Lung microvascular endothelial cell (primary cell): ENCODE measurements at regions not wholly inside any gene's neighbourhood (a gene's known extent, or its start where the extent isn't known, plus 50 kb on each side); places are given as distances from the start of the nearest gene placed in this dataset.

ENCODE experiments used
- DNase-seq, 2 donors: peaks; one replicate each; pipeline versions ENCODE4 v3.0.0 to v3.0.0-alpha.2; 2010; ENCODE audit warnings: low read depth in 2 of 2

DNA sequence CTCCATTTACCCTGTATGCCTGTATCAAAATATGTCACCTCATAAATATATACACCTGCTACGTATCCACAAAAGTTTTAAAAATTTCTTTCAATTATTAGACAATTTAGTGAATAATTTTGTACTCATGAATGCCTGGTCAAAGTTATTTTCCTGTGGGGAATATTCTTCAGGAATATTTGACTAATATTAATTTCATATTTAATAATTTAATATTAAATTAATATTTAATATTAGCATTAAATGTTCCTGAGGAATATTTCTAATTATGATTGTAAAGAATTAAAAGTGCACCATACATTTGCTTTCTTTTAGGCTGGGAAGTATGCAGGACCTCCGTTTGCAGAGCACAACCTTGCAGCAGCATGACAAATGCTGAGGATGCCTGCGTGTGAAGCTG, 422.7 kb downstream of the C3orf38 start:
- DNase-seq = no peak

DNA sequence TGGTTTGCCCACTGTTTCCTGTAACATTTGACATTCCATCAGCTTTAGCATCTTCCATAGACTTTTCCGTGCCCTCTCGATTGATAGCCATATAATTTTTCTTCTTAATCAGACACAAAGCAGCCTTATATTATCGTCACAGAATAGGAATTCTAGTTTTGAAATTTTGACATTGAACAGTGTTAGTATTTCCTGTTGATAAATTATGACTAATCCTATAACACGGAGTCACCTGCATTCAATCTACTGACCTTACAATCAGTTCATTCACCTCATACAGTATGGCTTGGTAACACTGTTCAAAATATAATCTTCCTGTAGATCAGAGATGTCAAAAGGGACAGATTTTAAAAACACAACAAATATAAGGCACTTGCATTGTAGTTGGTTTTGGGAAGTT, 423.7 kb downstream of the C3orf38 start:
- no peak for DNase-seq

DNA sequence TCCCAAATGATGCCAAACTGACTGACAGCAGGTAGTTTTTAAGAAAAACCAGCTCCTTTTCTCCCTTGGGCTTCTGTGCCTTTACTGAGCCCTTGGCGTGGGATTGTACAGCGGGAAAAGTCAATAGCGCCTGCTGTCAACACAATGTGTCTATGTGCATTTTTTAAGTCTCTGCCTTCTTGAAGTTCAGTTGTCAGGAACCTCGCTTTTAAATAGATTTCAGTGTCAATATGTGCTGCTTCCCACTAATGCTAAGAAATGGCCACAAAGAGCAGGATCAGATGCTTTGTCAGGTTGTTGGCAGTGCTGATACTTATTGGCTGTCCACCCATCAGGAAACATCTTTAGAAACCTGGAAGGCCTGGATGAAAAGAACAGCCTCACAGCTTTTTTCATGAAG, 424.4 kb downstream of the C3orf38 start:
- no peak for DNase-seq

DNA sequence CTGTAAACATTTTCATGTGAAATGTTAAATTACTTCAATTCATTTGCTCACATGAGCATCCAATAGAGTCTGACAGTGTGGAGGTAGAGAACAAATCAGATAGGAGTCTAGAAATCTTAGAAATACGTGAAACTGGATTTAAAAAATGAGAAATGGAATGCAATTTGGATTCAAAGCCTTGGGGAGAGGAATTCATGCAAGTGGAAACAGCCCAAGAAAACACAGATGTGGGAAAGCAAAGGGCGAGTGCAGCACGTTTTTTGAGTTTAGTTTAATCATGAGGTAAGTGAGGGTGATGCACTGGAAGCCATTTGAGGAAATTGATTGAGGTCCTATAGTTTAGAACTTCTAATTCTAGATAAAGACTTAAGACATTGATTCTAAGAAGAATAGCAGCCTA, 434.7 kb downstream of the C3orf38 start:
- no peak for DNase-seq

DNA sequence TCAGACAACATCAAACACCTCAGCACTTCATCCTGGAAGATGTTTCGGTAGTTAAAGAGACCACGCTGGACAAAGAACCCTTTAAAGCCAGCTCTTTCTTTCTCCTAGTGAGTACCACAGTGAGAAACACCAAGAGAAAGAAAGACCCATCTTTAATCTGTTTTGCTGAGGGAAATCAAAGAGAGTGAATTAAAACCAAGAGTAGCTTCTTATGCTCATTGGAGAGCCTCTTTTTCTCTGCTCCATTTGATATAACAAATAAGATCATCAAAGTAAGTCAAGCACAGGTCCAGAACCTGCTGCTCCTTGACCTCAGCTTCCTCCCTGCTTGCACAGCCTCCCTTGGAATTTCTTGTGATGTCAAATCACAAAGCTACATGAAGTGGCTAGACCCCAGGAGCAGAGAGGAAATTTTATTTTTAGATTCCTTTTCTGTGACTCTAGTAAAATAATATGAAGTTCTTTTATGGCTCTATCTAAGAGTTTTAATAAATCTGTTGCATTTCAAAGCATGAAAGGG, 436.4 kb downstream of the C3orf38 start:
- DNase-seq = no peak

DNA sequence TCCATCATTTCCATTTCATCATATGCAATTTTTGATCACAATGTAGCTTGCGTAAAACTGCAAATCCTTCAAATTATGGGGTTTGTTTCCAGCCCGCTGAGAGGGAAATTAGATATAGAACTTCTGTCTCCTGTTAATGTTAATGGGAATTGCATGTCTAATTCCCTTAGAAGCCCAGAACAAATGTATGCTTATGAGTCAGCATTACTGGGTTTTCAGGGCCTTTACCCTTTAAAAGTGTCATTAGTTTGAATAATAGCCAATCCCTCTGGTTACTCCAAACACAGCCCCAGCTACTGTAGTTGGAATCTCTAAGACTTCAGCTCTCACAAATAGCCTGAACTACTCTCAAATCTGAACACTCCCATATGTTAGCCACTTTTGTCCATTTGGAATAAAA, 439.4 kb downstream of the C3orf38 start:
- no peak for DNase-seq

DNA sequence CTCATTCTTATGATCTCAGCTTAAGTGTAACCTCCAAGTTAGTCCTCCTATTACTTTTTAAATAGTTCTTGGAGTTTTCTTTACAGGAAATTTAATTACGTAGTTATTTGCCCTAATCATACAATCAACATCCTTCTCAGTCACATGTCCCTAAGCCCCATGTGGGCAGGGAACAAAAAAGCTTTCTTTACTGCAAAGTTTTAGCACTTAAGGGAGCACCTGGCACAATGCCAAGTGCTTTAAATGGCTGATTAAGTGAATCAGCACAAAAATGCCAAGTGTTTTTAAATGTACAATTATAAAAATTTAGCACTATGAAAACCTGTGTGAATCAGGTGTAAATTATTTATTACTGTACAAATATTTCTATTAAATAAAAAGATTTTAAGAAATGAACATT, 445.3 kb downstream of the C3orf38 start:
- DNase-seq = no peak

DNA sequence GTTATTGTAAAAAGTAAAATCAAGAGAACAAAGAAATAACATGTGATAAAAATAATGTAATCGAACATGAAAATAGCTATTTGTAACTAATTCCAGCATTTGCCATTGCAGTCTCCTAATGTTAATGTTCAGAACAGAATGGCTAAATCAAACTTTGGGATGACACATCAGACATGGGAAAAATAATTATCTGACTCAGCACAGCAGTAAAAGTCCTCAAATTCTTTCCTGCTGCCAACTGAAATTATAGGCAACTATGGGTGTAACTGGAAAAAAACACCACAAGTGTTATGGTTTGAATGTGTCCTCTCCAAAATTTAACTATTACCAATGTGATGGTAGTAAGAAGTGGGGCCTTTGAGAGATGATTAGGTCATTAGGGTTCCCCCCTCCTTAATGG, 446.7 kb downstream of the C3orf38 start:
- no peak for DNase-seq

DNA sequence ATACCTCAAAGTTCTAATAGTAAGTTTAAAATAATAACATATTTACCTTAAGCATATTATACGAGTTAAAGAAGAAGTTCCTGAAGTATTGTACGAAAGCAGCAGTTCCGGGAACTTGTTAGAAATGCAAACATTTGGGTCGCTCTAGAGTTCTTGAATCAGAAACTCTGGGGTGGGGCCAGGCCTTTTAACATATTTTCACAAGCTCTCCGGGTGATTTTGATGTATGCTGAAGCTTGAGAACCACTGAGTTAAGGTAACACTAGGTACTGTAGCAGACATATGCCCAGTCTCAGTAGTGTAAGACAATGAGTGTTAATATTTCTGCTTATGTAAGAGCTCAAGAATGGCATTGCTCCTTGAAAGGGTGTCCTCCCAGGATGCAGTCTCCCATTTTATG, 461.1 kb downstream of the C3orf38 start:
- DNase-seq = no peak

DNA sequence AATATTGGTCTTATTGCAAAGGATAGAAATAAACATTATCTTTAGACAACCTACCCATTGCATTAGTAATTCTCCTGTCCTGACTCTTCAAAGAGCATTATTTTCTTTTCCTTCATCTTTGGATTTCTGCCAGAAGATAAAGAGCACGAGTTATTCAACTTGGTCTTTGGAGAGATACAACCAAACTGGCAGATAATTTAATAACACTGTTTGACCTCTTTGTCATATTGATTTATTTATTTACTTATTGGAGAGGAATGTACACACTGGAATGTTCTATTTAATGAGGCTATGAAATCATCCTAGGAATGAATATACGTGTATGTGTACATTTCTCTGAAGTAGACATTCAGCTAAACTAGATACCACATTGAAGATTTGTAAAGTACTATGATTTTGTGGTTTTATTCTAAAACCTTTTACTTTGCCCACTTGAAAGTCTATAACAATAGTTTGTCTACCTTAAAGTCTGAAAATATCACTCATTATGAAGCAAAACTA, 462.1 kb downstream of the C3orf38 start:
- DNase-seq = no peak

DNA sequence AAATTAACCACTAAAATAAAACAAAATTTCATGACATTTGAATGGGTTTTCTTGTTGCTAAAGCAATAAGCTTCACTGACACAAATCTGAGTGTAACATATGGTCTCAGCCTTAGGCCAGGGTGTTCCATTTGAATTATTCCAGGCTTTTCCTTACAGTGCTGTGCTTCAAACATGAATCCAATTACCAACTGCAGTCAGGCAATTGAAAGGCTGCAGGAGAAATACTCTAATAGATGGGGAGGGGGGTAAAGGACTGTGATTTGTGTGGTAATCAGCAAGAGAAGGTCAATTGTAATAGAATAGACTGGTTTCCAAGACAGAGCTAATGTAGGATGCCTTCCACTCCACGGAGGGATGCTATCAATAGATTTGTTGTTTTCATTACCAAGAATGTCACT, 466.7 kb downstream of the C3orf38 start:
- no peak for DNase-seq

DNA sequence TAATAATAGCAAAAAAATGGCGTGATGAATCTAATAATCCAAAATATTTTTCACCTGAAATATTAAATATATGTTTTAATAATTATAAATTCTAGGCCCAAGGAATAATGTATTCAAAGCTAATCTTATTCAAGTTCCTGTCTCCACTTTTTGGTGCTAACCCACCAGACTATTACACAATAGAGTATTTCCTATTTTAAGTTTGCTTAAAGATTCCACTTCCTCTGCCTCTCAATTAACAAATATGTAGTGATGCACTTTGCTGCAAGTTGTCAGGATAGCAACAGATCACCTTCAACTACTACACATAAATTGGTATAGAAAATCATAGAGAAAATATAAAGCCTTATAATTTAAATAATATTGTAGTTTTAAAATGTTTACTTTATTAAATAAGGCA, 467.5 kb downstream of the C3orf38 start:
- DNase-seq = no peak

DNA sequence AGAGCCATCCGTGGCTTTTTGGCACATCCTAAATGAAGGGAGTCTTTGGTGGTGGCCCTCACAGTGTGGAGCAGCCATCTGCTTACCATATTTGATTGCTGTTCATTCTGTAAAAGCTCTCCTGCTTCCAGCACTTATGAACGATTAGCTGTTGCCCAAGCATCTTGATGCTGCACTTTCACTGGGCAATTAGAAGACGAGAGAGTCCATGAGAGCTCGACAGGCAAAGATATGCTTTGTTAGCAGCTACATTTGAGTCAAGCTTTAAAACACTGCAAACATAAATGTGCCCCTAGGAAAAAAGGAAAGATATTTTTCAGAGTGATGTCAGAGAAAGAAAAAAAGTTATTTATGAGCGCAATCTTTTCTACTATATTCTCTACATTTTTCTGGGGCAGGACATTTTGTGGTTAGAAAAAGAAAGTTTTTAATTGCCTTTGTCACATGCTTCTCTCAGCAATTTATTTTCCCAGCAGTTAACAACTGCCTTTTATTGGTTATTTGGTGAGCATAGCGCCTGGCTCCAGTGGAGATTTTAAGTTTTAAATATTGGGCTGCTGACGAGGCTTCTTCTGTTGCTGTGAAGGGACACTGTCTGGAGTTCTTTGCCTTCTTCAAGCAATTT, 468.4 kb downstream of the C3orf38 start:
- DNase-seq = no peak

DNA sequence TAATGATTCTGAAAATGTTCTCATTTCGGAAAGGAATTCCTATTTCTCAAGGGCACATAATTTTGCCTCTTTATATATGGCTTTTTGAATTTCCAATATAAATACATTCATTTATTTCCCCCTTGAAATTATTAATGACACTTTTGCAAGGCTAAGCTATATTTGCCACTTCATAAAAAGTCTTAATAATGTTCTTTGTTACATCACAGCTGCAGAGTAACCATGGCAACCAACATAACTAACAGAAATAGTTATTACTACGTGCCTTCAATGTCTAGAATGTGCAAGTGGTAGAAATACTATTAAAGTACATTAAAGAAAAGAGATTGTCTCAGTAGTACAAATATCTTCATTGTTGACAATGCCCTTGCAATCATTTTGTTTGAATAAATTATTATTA, 471.8 kb downstream of the C3orf38 start:
- DNase-seq = no peak

DNA sequence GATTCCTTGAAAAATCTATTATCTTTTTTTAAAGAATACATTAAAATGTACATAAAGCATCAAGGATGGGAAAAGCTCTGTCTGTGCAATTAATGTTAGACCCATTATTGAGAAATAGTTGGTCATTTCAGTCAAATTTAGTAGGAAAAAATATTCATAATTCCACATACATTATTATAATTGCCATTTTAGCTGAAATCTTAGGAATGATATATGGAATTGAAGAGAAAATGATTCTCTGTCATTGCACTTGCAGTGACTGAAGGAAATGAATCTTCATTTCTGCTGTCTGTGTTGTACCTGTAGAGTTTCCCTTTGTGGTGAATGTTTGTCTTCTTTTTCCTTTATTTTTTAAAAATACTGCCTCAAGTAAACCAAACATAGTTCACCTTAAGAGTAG, 473.9 kb downstream of the C3orf38 start:
- DNase-seq = no peak

DNA sequence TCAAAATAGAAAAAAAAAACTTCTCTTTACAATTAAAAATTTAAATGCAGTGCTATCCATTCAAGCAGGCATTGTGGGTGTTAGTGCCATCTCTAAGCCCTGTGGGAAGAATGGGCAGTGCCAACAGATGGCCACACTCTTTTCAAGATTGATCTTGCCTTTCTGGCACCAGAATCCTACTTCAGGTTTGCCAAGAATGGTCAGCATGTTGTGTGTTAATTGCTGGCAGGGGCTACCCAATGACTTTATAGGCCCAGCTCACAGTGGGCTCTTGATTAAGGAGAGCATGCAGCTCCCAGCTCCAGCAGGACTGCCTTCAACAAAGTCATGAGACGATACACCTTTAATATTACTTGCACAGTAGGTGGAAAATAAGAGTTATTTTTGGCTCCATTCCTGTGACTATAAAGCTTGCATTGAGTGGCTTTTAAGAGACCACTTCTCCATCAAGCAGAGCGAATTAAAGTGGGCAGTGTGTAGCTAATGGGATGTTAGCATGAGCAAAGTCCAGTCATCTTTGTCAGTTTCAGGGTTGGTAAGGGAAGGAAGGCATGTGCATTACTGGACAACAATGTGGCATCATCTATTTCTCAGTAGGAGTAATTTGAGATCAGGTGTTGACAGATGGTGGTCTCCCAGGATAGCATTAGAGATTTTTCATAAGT, 476.8 kb downstream of the C3orf38 start:
- no peak for DNase-seq

DNA sequence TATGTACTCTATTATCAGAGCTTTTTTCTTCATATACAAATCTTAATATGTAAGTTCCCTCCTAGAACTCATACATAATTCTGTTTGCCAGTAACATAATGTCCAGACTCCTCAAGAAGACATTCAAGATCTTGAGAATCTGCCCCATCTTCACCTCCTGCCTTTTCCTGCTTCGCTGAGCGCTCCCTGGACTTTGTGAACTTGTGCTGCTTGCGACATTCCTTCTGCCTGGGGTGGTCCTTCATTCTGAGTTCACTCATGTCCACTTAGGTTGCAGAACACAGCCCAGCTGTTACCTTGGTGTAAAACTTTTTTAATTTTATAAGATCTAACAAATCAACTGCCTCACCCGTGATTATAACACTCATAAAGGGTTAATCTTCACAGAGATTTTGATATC, 478.5 kb upstream of the EPHA3 start:
- no peak for DNase-seq

DNA sequence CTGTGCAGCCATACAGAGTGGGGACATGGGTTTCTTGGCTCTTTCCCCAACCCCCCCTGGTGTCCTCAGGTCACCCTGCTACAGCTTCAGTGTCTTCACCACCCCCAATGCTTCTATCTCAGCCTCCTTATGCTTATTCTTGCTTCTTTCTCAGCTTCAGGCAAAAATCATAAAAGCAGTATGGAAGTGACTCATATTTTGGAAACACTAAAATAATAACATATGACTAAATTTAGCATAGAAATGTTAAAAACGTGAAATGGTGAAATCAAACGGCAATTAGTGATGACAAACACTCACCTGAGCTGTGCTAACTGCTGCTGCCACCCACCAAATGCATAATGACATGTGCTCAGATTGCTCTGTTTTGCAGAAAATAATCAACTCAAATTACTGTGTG, 475.2 kb upstream of the EPHA3 start:
- DNase-seq = no peak

DNA sequence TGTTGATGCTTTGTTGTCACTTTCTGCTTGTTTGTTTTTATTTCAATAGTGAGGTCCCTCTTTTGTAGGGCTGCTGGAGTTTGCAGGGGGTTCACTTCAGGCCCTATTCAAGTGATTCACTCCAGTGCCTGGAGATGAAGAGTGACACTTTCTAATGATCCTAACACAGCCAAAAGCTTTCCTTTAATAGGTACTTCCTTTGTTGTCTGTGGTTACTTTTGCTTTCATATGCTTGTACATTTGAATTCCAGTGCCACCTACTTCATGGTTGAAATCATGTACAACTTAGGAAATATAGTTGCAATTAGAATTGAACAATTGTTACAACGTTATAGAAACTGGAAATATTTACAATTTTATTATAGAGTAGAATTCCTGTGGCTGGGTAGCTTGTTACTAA, 466.8 kb upstream of the EPHA3 start:
- DNase-seq = no peak

DNA sequence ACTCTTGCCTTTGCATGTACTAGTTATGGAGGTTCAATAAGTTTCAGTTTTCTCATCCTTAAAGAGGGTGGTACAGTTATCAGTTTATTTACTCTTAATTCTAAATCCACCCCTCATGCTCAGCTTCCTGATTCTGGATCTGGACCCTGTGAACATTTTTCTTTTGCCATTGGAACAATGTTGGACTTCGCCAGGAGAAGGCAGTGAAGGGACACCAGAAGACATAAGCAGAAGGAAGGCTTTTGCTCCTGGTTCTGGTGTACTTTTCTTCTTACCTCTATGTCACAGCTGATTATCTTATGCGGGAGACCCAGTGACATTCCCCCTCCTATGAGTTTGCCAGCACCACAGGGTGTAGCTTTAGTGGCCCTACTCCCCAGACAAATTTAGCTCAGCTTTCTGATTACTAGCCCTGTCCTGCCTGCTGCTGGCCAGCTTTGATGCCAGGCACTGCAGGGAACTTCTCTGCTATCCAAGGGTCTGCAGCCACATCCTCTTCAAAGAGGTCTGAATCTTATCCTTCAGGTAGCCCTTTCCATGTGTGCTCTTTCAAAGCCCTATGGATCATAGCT, 466.3 kb upstream of the EPHA3 start:
- DNase-seq = no peak

DNA sequence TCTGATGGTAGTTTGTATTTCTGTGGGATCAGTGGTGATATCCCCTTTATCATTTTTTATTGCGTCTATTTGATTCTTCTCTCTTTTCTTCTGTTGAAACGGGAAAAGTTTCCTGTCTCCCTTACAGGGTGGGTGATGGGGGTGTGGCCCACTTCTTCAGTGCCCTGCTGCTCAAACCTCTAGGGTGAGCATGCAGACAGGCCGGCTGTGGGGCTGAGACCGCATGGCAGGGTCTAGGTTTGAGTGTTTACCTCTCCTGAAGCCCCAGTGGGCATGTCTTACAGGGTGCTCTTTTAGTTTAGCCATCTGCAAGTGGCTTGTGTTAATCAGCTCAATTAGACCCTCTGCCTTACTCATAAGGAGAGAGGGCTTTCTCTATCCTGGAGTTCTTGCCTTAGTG, 450.0 kb upstream of the EPHA3 start:
- no peak for DNase-seq

DNA sequence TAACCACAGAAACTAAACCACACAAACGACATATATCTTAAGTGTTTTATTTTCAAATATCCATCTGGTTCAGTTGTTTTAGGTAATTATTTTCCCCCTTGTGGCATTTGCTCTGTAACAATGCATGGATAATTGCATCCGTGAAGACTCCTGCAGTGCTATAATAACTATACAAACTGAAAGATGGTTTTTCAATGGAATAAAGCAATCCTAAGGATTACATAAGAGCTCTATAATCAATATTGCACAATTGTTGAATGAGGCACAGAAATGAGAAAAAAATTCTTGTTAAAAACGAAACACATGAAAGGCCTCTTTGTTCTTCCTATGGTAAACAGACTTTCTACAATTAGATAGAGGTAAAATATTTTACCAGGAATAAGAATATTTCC, 446.0 kb upstream of the EPHA3 start:
- no peak for DNase-seq

DNA sequence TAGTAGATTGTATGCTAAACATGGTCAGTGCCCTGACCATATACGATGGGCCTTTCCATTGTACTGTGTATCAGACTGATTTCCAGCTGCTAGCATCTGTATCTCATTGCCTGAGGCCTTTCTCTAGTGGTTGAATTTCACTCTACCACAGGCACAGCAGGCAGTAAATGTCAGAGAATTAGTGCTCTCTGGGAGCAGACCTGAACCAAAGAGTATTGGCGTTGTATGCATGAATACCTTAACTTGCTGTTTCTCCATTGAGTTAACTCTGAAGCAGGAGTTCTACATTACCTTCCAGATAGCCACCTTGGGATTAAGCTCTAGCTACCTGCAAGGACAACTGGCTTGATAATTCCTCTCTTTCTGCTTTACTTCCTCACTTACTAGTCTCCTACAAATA, 439.2 kb upstream of the EPHA3 start:
- DNase-seq = no peak
